Smooth muscle cell of the brain vasculature (primary cell): ENCODE measurements at regions not wholly inside any gene's neighbourhood (a gene's known extent, or its start where the extent isn't known, plus 50 kb on each side); places are given as distances from the start of the nearest gene placed in this dataset.
"Not testable (repeated sequence)": the region's sequence is repeated elsewhere in the genome, so short reads cannot be mapped to it uniquely, and the experiment has no call there.

Experiments
- DNase-seq: peaks from one replicate; pipeline ENCODE4 v3.0.0-alpha.2; 2012; ENCODE audit warnings: low read depth, low spot score

GRCh38 chrX:45689971-45690370, 489.3 kb upstream of the DIPK2B start:
- DNase-seq = no peak

GRCh38 chrX:45683914-45684313, 483.2 kb upstream of the DIPK2B start:
- DNase-seq = no peak

DNA sequence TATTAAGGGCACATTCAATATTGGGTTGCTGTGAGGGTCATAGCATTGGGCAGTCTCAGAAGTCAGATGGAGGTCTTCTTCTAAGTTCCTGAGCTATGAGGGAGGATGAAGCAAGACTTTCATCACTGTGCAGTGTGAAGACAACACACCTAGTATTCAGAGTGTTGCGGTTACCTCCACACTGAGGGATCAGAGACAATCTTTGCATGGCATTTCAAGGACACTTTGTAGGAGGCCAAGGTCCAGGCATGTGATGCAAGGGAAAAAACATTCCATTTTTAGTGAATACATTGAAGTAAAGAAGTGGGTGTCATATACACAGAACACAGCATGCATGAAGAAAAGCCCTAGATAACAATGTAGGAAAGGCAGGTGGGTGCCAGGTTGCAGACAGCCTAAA, 481.2 kb upstream of the DIPK2B start:
- DNase-seq = no peak

GRCh38 chrX:45669715-45670340, 469.2 kb upstream of the DIPK2B start:
- DNase-seq = peak; percentile 10

DNA sequence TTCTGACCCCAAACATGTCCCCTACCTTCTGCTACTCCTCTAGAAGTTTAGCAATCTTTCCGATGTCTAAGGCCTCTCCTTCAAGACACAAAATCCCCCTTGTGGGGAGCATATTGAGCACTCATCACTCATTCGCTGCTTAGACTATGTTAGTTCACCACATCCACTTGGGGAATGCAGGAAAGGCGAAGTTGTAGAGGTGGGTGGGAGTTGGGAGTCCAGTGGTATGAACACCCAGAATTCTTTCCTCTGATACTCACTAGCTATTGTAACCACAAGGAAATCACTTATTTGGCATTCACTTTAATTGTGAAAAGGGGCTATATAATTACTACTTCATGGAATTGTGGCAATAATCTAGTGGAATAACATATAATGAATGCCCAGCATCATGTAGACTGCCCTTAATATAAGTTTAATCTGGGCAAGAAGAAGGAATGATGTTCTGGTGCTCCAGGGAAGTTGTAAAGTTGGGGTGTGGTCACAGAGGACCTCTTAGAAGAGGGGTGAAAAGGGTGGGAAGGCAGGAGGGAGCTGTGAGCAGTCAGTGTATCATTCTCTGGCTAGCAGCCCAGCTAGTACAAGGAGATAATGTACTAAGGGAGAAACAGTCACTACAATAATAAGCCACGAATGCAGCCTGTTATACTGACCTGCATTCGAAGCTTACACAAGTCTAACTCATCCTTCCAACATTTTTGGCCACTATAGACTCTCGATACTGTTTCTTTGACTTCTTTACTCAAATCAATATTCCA, 468.2 kb upstream of the DIPK2B start:
- peak; percentile 26 for DNase-seq

- no peak for DNase-seq
Measured at GRCh38 chrX:45667666-45668065, 467.0 kb upstream of the DIPK2B start.

- no peak for DNase-seq
Measured at GRCh38 chrX:45664727-45665290, 464.1 kb upstream of the DIPK2B start.

- DNase-seq = no peak
Measured at GRCh38 chrX:45660477-45660876, 459.8 kb upstream of the DIPK2B start.

- DNase-seq = no peak
Measured at GRCh38 chrX:45633419-45633818, 432.7 kb upstream of the DIPK2B start.

GRCh38 chrX:45632506-45632905, 431.8 kb upstream of the DIPK2B start:
- DNase-seq = no peak

GRCh38 chrX:45630078-45630477, 429.4 kb upstream of the DIPK2B start:
- no peak for DNase-seq

DNA sequence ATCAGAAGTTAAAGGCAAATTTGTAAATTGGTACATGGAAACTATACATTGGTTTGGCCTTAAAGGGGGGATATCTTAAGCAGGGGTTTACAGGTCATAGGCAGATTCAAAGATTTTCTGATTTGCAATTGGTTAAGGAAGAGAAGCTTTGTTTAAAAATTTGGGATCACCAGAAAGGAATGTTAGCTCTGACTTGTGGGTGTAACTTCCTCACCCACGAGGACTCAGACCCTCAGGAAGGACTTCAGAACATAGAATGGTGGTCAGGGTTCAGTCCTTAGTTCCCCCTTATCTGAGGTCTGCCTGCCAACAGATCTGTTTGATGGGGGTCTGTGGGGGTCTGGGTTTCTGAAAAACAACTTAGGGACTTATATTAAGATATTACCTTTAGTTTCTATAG, 427.4 kb upstream of the DIPK2B start:
- no peak for DNase-seq

DNA sequence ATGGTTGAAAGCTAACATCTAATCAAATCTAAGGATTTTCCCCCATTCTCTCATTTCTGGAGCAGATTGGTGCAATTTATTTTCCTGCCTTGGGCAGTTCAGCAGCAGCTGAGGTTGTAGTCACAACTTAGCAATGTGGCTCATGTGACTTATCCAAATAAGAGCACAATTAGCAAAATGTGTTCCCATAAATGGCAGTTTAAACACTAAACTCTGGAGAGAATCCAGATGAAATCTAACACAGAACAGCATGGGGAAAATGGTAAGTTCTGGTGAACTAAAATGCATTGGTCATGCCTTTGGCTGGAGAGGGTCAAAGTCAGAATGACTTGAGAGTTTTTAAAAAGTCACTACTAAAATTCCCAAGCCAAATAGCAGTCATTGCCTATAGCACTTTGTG, 422.6 kb upstream of the DIPK2B start:
- DNase-seq = peak; percentile 20

DNA sequence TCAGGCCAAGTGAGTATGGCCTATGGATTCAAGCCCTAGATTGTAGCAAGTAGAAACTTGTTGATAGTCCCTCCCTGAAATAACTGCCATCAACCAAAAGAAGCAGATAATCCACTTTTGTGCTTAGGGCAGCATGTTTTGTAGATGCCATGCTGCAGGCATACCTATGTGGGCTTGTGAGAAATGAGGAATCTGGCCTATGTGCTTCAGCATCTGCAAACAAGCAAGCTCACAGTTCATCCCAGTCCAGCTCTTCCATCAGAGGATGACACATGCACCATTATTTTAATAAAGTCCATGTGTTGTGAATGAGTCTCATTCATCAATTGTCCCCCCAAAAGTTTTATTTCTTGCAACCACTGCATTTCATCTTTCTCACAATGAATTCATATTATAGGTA, 421.9 kb upstream of the DIPK2B start:
- no peak for DNase-seq

DNA sequence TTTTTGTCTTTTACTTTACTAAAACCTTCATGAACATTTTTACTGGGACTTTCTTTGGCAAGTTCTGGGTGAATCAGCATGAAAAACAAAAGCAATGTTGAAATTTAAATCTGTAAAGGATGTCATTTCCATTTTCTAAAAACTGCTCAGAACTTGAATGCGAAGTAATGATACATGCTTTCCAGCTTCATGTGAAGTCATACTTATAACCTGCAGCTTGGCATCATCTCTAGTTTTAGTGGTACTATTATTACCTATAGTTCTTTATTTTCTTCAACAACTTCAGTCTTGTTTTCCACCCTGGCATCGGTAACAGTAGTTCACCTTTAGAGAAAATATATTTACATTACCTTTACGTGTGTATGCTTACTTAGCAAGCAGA, 421.4 kb upstream of the DIPK2B start:
- no peak for DNase-seq

GRCh38 chrX:45621376-45622041, 420.8 kb upstream of the DIPK2B start:
- DNase-seq = no peak

- DNase-seq = no peak
Measured at GRCh38 chrX:45619290-45619689, 418.6 kb upstream of the DIPK2B start.

GRCh38 chrX:45615591-45615990, 414.9 kb upstream of the DIPK2B start:
- not testable (repeated sequence) for DNase-seq

- DNase-seq = no peak
Measured at GRCh38 chrX:45614853-45615252, 414.2 kb upstream of the DIPK2B start.

DNA sequence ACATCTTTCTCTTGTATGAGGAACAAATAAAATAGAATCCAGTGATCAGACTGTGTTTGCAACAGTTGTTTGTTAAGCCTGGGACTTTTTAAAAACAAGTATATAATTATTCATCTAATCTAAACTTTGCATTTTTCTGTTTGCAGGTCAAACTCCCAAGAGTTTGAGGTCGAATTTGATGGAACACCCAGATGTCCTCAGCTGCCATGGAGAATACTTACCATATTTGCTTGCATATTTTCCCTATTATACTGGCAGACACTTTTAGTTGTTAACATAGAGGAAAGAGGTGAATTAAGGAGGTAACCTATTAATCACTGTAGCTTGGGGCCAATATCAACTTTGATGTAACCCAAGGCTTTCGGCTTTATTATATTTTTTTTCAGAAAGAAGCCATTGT, 401.5 kb upstream of the DIPK2B start:
- no peak for DNase-seq

DNA sequence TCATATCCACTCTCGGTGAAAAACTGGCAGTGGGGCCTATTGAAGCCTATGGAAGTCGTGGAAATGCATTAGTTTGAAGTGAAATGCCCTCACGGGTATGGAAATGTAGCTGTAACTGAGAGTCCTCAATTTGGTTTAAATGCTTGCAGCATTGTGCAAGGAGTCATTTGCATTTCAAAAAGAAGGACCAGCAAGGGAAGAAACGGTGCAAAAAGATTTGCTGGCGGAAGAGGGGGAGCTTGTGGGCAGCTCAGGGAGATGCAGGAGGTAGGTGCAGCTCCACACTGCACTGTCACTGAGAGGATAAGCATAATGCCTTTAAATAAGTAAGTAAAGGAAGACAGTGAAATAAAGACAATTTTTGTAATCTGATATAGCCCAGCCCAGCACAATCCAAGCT, 400.4 kb upstream of the DIPK2B start:
- no peak for DNase-seq

DNA sequence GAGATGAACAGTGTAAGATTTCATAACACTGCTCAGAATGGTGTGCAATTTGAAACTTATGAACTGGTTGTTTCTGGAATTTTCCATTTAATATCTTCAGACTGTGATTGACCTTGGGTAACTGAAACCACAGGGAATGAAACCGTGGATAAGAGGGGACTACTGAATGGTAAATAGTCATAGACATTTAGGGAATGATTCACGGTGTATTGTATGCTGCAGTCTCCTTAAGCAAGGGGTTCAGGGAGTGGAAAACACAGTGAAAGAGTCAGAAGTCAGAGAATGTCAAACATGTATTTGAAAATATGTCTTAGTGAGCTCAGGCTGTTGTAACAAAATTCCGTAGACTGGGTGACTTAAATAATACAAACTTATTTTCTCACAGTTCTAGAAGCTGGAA, 398.2 kb upstream of the DIPK2B start:
- DNase-seq = no peak
